Neural crest cell (in vitro differentiated cells): ENCODE measurements at regions not wholly inside any gene's neighbourhood (a gene's known extent, or its start where the extent isn't known, plus 50 kb on each side); places are given as distances from the start of the nearest gene placed in this dataset.

Experiments used
- DNase-seq: peaks from one replicate; pipeline ENCODE4 v3.0.0; 2021; ENCODE audit warnings: low read depth, mixed read lengths, low spot score
- H3K27ac Mint-ChIP-seq: one replicate; pipeline ENCODE4 v1.8.0; 2021; ENCODE audit warnings: mild to moderate bottlenecking, mixed read lengths; ENCODE audit not compliant: unreplicated experiment
- H3K27me3 Mint-ChIP-seq: 2 replicates; pipeline ENCODE4 v1.8.0; 2021; ENCODE audit warnings: low read depth, mild to moderate bottlenecking, mixed read lengths
- H3K36me3 Mint-ChIP-seq: 2 replicates; pipeline ENCODE4 v1.8.0; 2021; ENCODE audit warnings: low read depth, mild to moderate bottlenecking, mixed read lengths
- H3K4me1 Mint-ChIP-seq: 2 replicates; pipeline ENCODE4 v1.8.0; 2021; ENCODE audit warnings: mixed read lengths
- H3K4me3 Mint-ChIP-seq: one replicate; pipeline ENCODE4 v1.8.0; 2021; ENCODE audit warnings: mild to moderate bottlenecking, mixed read lengths
- H3K9me3 Mint-ChIP-seq: 2 replicates; pipeline ENCODE4 v1.8.0; 2021; ENCODE audit warnings: mixed read lengths
- CTCF ChIP-seq: fragments of 200-600 bp; sonication (generic); conservative IDR thresholded peaks from 2 replicates; pipeline ENCODE4 v1.5.0; 2021; ENCODE audit warnings: antibody characterized with exemption, mild to moderate bottlenecking

GRCh38 chr1:61539720-61540462 lies 185.1 kb downstream of the TM2D1 start:
- DNase-seq, result no peak
- no peak for TF ChIP-seq CTCF
- H3K4me1 Mint-ChIP-seq, result no peaks in the 10 kb centered on the region
- H3K4me3 Mint-ChIP-seq, result no peak overlapping the region
- no peaks in the 10 kb centered on the region for H3K27me3 Mint-ChIP-seq
- H3K36me3 Mint-ChIP-seq, result peaks cover 5% of the 10 kb centered on the region
- peaks cover 10% of the 10 kb centered on the region for H3K9me3 Mint-ChIP-seq
- no peak overlapping the region for H3K27ac Mint-ChIP-seq

DNA sequence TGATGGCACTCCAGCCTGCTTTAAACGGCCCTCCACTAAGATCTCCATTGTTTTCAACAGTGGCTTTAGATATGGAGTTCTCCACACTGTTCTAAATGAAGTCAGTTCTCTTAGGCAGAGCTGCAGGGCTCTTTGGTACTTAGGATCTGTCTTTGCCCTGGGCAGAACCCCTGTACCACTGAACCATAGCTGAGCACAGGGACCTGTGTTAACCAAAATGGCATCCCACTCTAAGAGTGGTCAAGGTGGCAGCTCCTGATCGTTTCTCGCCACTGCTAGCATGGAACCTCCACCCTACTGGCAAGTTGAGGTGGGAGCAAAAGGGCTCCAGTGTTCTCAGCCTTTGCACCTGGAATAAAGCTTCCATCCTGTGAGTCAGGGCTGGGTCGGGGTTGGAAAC lies 186.7 kb downstream of the TM2D1 start:
- DNase-seq, result no peak
- Mint-ChIP-seq H3K36me3 (peaks cover 4% of the 10 kb centered on the region), H3K27me3 (no peaks in the 10 kb centered on the region), H3K27ac (peak overlapping the region; percentile 63), H3K4me3 (no peak overlapping the region), H3K9me3 (peaks cover 8% of the 10 kb centered on the region), H3K4me1 (no peaks in the 10 kb centered on the region)
- no peak for TF ChIP-seq CTCF

GRCh38 chr1:61536174-61537108 lies 188.5 kb downstream of the TM2D1 start:
- no peak for TF ChIP-seq CTCF
- H3K4me3 Mint-ChIP-seq, result no peak overlapping the region
- DNase-seq, result no peak

DNA sequence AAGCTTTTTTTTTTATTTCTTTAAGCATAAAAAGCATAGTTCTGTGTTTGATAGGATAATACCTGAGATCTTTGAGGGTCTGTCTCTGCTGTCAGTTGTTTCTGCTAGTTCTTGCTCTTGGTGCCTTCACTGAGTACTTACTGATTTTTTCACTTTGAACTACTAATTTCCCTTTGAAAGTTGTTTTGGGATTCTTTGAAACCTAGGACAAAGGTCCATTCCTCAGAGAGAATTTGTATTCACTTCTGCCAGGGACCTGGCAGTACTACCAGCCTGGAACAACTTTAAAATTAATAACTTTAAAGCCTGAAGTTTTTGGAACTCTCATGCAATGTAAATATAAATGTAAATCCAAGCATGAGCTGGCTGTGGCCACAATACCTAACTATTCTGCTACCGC lies 190.1 kb downstream of the TM2D1 start:
- H3K27me3 Mint-ChIP-seq, result no peaks in the 10 kb centered on the region
- no peak for DNase-seq
- H3K9me3 Mint-ChIP-seq, result no peaks in the 10 kb centered on the region
- no peak overlapping the region for H3K27ac Mint-ChIP-seq
- TF ChIP-seq CTCF, result no peak
- H3K36me3 Mint-ChIP-seq, result no peaks in the 10 kb centered on the region
- no peak overlapping the region for H3K4me3 Mint-ChIP-seq
- H3K4me1 Mint-ChIP-seq, result no peaks in the 10 kb centered on the region

More at GRCh38 chr1:61536174-61537108, 188.5 kb downstream of the TM2D1 start:
- Mint-ChIP-seq H3K27me3 (no peaks in the 10 kb centered on the region), H3K36me3 (no peaks in the 10 kb centered on the region), H3K27ac (no peak overlapping the region), H3K9me3 (no peaks in the 10 kb centered on the region), H3K4me1 (no peaks in the 10 kb centered on the region)

DNA sequence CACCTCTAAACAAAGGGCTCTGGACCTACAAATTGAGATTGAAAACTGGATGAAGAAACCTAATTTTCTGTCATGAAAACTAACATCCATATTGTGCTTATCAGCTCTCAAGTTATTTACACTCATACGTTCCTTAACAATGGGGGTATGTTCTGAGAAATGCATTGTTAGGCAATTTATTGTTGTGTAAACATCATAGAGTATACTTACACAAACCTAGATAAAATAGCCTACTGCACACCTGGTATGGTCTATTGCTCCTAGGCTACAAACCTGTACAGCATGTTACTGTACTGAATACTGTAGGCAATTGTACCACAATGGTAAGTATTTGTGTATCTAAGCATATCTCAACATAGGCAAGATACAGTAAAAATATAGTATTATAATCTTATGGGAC lies 191.4 kb downstream of the TM2D1 start:
- no peak for DNase-seq
- Mint-ChIP-seq H3K36me3 (no peaks in the 10 kb centered on the region), H3K9me3 (no peaks in the 10 kb centered on the region), H3K27ac (no peak overlapping the region), H3K4me3 (no peak overlapping the region), H3K27me3 (no peaks in the 10 kb centered on the region), H3K4me1 (no peaks in the 10 kb centered on the region)
- no peak for TF ChIP-seq CTCF
